ENCODE measurements at regions not wholly inside any gene's neighbourhood (a gene's known extent, or its start where the extent isn't known, plus 50 kb on each side); places are given as distances from the start of the nearest gene placed in this dataset.

GRCh38 chr1:231099311-231099710, 59.3 kb upstream of the FAM89A start:
- TF ChIP-seq, protein P1, sequence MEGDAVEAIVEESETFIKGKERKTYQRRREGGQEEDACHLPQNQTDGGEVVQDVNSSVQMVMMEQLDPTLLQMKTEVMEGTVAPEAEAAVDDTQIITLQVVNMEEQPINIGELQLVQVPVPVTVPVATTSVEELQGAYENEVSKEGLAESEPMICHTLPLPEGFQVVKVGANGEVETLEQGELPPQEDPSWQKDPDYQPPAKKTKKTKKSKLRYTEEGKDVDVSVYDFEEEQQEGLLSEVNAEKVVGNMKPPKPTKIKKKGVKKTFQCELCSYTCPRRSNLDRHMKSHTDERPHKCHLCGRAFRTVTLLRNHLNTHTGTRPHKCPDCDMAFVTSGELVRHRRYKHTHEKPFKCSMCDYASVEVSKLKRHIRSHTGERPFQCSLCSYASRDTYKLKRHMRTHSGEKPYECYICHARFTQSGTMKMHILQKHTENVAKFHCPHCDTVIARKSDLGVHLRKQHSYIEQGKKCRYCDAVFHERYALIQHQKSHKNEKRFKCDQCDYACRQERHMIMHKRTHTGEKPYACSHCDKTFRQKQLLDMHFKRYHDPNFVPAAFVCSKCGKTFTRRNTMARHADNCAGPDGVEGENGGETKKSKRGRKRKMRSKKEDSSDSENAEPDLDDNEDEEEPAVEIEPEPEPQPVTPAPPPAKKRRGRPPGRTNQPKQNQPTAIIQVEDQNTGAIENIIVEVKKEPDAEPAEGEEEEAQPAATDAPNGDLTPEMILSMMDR (IDR thresholded peaks at IDR 0.05; ENCODE audit: low read depth, low read length) = no peak
- TF ChIP-seq EZH2phosphoT487 (IDR thresholded peaks at IDR 0.05; ENCODE audit: low read depth) = no peak
